Myocyte (in vitro differentiated cells): ENCODE measurements at regions not wholly inside any gene's neighbourhood (a gene's known extent, or its start where the extent isn't known, plus 50 kb on each side); places are given as distances from the start of the nearest gene placed in this dataset.

Experiments
- DNase-seq: peaks from one replicate; pipeline ENCODE4 v3.0.0-alpha.2; 2012; ENCODE audit warnings: low read depth

DNA sequence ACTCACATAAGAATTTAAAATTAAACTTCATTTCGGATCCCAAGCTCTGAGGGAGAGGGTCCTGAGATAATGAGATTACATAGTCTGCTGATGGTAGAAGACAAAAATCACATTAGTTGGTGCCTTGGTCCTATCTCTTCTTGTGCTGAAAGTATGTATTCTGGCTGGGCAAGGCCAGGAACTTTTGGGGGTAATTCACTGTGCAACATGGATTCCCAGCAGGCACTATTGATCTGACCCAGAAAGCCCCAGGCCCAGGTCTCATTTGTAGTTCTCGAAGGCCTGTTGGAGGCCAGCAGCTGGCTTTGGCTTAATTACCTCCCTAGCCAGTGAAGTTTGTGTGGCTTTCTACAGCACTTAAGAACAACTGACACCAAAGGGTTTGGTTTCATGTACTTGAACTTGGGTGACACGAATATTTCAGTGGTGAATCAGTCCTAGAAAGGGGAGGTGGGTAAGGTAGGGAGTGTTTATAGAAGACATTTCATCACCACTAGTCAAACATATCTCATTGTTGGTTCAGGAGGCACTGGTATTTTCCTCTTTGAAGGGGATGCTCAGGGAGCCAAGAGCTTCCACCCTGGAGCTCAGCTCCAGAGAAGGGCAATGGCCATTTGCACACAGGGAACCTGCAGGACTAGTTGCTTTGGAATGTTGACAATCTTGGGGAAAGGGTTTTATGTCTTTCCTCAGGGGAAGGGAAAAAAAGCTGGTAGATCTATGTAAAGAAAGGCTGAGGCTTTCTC, 217.8 kb downstream of the OSR1 start:
- DNase-seq = peak; percentile 90

DNA sequence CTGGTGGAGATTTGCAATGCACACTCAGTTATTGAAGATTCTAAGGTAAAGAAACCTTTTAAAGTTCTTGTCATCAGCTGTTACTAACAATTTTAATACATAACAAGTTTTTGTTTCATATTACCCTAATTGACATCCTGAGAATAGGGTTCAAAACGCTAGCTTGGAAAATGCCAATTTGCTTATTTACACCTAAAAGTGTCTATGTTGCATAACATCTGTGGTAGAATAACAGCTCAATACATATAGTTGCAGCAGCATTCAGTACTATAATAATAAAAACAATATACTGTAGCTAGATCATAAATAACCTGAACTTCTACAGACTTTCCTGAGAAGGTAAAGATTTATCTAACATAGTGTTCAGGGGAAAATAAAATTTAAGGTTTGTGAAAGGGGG, 219.0 kb downstream of the OSR1 start:
- no peak for DNase-seq

DNA sequence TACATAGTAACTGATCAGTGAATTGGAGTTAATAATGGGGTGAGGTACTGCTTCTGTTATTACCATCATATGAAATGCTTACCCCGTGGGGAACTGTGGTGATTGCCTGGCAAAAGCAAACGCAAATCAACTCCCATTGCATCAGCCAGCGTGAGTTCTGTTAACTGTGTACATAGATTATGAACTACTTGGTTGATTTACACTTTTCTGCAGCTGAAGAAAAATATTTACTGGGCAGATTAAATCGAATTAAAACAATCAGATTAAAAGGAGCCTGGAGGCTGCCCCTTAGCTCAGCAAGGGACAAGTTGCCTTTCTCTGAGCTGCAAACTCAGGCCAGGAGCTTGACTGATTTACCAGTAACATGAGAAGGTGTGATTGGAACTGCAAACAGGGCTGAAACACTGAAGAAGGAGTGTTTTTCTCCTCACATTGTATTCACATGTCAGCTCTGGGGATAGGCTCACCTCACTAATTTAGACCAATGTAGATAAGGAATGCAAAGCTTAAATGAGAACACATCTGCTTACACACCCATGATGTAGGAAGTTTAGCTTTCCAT, 220.1 kb downstream of the OSR1 start:
- DNase-seq = no peak

DNA sequence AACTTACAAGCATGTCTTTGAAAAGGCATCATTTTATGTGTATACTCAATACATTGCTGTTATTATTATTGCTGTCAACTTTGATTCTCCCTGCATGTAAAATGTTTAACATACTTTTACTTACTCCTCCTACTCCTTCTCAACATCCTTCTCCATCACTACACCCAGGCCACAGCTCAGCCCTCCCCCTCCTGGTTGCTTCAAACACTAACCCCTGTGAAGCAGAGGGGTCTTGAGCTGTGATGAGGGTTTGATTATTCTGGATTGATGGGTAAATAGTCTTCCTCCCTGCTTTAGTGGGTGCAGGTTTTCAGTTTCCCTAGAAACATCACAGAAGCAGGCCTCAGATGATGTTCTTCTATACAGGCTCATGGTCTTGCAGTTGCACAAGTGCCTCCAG, 221.0 kb downstream of the OSR1 start:
- DNase-seq = no peak

DNA sequence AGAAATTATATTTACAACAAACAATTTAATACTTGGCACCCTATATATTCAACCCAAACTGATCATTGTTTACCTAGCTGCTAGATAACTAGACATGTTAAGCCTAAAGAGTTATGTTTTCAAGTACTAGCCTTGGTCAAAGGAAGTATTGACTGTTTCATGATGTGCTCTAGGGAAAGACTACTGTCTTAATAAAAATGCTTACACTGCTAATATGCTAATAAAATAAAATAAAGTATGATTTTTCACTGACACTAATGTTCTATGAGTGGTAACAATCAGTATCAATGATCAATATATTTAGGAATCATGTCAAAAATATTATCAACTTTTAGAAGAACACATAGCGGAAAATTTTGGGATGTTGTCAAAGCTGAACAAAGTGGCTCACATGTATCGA, 225.5 kb downstream of the OSR1 start:
- DNase-seq = no peak

DNA sequence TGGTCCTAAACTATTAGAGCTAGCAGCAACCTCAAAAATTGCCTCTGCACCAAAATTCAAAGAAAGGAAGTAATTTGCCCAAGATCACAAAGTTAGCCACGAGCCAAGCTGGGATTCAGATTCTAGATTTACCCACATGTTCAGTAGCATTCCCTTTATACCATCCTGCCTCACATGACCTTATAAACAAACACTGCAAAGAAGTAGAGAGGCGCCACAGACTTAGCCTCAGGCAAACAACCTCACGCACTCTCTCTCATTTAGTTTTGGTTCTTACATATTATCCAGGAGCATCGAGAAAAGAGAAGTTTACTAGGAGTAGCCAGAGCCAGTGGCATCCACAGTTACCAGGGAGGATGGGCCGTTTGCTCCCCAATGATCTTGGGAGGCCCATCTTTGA, 226.6 kb downstream of the OSR1 start:
- DNase-seq = no peak

DNA sequence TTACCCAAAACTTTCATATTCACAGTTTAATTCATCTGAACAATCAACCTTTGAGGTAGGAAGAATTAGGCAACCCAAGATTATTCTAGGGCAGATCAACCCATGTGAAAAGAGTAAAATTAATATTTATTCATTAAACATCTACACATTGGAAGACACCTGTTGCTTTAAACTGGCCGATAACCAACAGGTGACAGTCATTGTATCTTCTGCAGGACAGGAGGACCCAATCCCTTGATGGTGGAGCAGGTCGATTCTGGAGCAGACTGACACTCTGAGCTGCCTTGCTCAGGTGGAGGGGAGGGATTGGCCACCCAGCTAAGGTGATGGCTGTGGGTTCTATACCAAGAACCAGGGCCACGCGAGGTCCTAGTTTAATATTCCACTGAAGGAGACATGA, 230.3 kb downstream of the OSR1 start:
- no peak for DNase-seq

DNA sequence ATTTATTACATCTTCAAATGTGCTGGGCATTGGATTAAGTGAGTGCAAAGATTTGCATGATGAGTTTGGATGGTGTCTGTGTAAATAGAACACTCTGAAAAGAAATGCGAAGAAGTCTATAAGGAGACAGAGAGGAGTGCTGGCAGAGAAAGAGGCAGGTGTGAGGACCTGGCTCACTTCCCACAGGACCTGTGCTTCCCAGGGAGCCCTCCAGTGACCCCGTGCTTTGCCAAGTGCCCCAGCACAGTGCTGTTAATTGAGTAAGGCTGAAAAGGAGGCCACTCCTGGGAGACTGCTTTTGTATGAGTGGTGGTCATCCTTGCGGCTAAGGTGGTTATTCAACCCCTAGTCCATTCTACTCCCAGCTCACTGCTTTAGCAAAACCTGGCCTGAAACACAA, 230.8 kb downstream of the OSR1 start:
- DNase-seq = no peak

DNA sequence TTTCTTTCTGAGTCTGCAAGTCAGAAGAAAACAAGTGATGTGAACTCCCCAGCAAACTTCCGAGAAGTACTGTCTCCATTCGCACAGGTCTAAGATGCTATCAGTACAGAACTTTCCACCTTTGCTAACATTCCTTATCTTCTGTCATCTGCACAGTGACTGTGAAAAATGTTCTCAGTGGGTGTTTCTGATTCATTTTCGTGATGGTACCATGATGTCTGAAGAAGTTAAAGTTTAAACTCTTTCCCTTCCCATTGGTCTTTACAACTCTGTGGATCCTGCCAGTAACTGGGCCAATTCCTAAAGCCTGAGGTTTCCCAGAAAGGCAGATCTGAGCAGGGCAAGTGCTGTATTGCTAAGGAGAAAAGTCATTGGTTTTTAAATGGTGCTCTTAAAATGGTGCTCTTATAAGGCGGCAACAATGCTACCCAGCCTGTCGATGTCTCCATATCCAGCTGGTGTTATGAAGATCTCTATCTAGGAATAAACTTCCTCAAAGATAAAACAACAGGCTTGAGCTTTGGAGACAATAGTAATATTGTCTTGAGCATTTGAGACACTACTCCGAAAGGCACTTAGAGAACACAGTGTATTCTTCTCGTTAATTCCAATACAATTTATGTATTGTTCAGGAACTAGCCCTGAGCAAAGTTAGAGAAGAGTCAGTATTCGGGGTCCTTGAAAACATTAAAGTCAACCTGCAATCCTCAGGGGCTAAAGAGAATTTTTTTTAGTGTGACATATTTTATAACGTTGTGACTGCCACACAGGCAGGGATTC, 232.3 kb downstream of the OSR1 start:
- DNase-seq = no peak

DNA sequence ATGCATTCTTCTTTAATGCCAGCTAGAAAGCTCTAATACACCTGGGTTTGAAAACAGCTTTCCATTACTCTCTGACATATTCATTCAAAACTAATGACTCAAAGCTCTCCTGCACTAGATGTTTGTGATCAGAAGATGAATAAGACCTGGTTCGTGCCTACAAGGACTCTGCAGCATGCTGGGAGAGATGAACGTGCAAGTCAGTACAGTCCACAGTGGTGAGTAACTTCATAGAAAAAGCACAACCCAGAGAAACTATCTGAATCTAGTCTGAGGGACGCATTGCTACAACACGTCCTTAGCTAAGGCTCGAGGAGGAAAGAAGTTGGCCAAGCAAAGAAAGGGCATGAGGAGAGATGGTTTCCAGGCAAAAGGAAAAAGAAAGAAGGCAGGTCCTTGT, 234.3 kb downstream of the OSR1 start:
- DNase-seq = peak; percentile 26

DNA sequence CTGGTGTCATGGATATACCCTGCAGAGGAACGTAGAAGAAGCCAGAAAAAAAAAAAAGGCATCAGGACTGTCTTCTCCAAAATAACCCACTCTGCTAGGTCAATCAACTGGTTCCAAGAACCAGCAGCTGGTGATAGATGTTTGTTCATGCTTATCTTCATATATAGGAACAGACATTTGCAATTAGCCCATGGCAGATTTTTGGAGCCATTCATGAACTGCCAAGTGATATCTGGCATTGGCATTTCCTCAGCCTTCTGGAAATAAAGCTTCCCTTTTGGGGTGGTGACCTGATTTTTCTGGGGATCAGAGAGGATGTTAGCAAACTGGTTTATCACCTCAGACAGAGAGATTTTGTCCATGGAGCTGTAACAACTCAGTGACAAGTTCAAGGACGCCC, 234.9 kb downstream of the OSR1 start:
- no peak for DNase-seq

DNA sequence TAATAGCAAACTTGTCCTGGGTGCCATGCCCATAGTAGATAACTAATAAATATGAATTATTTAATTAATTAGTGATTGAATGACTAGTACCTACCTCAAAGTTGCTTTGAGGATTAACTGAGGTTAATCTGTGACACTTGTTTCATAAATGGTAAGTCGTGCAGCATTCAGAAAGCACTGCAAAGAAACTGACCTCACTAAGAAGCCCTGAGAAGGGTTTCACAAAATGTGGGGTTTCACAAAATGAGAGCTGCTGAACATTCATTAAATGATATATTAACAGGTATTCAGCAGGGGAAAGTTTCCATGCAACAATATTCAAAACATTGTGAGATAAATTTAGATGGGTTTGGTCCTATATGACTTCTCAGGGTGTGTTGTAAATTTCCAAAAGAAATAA, 236.2 kb downstream of the OSR1 start:
- no peak for DNase-seq

DNA sequence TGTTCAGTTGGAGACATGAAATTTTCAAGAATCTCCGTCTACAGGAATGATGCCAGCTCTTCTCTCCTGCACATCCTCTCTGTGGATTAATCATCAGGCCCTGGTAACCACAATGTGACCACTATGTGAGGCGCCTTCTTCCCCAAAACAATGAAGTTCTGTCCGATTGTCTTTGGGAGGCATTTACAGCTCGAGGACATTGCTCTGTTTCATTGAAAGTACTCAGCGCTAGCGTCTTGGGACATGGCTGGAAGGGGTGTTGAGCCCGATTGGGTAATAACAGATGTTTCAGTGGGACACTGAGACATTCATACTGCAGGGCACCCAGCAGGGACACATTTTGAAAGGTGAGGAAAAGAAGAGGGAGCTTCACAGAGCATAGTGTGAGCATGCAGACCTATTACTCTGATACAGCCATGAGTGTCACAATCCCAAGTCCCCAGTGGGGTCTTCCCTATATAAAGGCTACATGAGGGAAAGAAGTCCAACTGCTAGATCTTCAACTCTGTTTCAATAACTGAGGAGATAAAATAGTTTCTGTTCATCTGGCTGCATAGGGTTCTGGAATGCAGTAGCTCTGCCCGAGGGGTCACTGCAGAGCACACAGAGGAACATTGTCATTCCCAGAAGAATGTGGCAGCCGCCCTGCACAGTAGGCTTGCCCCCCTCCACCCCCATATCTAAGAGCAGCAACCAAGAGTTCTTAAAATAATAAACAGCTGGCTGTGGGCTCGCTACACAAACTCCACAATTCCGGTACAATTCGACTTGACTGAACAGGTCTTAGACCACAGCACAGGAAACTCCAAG, 237.3 kb downstream of the OSR1 start:
- peak; percentile 87 for DNase-seq

DNA sequence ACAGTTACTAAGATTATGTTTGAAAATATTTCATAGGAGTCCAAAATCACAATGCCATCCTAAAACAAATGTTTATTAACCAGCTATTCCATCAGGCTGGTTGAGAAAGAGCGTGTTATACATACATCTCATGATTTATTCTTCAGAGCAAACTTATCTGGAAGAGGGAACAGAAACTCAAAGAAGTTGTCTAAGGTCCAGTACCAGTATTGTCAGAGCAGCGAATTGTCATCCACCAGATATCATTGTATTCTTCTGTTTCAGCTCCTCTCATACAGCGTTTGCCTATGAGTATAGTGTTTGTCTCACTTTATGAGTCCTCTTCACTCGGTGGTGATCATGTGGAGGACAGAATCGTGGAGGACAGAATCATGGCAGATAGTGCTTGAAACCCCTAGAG, 238.2 kb downstream of the OSR1 start:
- no peak for DNase-seq

DNA sequence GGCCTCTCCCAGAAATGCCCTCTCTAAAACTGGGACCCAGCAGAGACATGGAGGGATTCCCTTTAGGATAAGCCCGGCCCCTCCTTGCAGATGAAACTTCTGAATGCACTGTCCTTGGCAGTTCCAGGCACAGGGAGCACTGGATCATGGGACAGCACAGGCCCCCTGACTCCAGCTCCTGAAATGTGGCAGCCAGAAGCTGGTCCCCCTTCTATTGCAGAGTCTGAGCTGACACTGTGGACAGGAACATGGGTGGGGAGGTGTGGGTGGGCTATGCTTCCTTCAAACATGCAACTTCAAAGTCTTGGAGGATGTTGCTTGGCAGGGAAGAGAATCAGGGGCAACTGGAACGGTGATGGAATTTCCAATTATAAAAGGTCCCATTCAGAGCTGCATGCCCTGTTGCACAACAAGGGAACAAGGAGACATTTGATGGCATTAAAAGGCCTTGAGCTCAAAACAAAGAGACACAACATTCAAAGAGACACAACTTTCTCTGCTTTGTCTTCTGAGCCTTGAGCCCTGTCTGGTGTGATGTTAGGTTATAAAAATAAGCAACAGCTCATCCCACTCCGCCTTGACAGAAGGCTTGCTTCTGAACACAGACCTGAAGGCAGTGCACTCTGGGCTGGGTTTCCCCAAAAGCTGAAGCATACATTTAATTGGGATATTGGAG, 239.0 kb downstream of the OSR1 start:
- peak; percentile 54 for DNase-seq

DNA sequence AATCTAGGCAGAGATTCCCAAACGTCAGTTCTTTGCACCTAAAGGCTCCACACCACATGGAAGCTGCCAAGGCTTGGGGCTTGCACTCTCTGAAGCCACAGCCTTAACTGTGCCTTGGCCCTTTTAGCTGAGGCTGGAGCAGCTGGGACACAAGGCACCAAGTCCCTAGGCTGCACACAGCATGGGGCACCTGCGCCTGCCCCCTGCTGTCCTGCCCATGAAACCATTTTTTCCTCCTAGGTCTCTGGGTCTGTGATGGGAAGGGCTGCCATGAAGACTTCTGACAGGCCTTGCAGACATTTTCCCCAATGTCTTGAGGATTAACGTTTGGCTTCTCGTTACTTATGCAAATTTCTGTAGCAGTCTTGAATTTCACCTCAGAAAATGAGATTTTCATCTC, 241.5 kb downstream of the OSR1 start:
- DNase-seq = no peak

DNA sequence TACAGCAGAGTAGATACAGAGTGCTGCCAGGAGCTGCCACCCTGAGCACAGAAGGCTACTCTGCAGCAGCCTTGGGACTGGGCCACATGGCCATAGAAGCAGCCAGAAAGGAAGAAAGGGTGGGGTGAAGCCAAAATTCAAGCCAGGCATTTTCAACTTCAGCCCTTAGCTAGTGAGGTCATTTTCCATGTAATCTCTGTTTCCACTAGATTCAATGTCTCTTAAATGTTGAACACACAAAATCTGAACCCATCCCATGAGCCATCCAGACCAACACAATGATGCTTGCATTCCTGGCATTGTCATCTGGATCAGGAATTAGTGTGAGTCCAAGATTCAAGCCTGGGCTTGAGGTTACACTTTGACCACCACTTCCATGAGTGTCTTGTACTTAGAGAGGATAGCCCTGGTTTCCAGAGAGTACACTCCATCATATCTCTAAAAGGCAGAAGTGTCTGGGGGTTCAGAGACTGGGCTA, 243.6 kb downstream of the OSR1 start:
- DNase-seq = peak; percentile 53

DNA sequence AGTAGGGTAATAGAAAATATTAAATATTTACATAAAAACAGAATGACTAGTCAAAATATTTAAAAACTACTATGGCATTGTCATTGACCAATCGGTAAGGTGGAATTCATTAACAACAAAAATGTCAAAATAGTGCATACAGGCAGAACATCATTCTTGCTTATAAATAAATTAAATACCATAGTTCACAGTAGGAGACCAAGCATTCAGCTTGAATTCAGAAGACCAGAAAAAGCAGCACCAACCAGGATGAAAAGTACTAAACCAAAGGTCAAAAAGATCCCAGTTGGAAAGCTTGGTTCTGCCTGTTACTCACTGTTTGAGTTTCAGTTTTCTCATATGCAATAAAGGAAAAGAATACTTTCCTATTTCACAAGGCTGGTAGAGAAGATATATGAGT, 244.3 kb downstream of the OSR1 start:
- DNase-seq = no peak

DNA sequence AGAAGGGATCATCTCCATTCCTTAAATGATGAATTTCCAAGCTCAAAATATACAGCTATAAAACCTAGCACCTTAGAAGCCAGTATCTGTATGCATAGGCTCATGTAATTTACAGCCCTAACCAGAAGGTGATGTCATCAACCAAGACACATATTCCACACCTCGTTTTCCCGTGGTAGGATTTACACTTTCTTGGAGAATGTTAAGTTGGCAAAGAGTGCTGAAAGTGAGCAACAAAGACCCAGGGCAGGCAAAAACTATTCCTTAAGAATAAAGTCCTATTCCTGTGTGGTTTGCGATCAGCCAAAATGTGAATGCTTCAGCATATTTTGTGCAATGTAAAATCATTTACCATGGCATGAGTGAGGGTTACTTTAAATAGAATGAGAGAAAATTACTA, 247.1 kb downstream of the OSR1 start:
- DNase-seq = no peak

DNA sequence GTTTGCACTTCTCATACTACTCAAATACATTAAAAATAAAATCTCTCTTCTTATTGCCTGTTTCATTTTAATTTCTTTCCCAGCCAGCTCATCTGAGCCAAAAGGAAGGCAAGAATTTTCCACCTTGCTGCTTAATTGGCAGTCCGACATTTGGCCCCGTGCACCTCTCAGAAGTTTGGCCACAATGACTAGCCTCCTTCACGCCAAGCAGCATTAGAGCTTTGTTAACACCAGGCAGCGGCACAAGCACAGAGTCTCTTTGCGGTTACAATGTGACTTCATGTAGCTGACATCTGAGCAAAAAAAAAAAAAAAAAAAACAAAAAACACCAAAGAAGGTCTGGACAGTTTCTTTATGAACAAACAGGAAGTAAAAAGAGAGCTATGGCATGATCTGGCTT, 248.9 kb downstream of the OSR1 start:
- no peak for DNase-seq

DNA sequence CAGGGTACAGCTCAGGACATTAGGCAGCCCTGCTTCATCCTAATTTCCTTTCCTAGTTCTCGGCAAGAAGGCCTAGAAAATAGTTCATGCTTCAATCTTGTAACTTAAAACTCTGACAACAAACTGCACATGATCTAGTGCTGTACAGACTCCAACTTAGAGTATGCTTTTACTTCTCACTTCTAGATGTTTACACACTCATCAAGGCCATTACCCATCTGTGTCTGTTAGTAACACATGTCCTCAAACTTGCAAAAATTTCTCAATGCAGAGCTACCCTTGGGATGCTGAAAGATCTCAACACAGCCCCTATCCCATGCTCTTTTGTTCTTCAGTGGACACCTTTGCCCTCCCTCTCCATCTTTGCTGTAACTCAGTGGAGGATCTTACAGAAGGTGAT, 252.0 kb downstream of the OSR1 start:
- no peak for DNase-seq
